Renal cortex interstitium (tissue), 11 donors: ENCODE measurements at regions not wholly inside any gene's neighbourhood (a gene's known extent, or its start where the extent isn't known, plus 50 kb on each side); places are given as distances from the start of the nearest gene placed in this dataset.

Experiments used
- DNase-seq, 11 donors: peaks; one replicate each; pipeline ENCODE4 v3.0.0-alpha.2; 2013; ENCODE audit warnings: low read depth in 9 of 11, low spot score in 4 of 11; ENCODE audit errors: extremely low read depth in 1 of 11

- DNase-seq: no peak
Observed at GRCh38 chr18:47758000-47758399, 172.5 kb downstream of the SMAD2 start.

DNA sequence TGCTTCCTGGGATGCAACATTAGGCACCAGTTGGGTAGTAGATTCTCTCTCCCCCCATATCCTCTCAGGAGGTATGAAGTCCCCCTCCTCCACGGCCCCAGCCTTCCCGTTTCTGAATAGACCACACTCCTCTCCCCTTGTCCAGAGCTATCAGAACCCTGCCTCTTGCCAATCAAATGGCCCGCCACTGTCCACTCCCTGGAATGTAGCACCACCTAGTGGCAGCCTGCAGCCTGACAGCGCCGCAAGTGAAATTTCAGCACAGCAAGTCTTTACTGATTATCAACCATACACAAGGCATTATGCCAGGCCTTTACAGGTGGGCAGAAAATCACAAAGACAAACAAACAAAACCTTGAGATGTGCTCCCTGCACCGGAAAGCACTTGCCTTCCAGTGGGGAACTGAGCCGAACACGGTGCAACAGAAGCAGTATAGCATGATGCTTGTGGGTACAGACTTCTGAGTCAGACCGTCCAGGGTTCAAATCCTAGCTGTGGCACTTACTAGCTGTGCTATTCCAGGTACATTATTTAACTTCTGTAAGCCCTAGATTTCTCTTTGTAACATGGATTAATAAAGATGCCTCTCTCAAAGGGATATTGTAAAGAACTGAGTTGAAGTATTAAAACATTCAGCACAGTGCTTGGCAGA is 174.0 kb downstream of the SMAD2 start:
- peak in 8 of 11 donors; percentile 20 to 43 (median 32) for DNase-seq

GRCh38 chr18:47755102-47755456 is 175.4 kb downstream of the SMAD2 start:
- no peak for DNase-seq

- peak in 1 of 11 donors; percentile 4 for DNase-seq
Observed at GRCh38 chr18:47754311-47755101, 176.0 kb downstream of the SMAD2 start.

DNA sequence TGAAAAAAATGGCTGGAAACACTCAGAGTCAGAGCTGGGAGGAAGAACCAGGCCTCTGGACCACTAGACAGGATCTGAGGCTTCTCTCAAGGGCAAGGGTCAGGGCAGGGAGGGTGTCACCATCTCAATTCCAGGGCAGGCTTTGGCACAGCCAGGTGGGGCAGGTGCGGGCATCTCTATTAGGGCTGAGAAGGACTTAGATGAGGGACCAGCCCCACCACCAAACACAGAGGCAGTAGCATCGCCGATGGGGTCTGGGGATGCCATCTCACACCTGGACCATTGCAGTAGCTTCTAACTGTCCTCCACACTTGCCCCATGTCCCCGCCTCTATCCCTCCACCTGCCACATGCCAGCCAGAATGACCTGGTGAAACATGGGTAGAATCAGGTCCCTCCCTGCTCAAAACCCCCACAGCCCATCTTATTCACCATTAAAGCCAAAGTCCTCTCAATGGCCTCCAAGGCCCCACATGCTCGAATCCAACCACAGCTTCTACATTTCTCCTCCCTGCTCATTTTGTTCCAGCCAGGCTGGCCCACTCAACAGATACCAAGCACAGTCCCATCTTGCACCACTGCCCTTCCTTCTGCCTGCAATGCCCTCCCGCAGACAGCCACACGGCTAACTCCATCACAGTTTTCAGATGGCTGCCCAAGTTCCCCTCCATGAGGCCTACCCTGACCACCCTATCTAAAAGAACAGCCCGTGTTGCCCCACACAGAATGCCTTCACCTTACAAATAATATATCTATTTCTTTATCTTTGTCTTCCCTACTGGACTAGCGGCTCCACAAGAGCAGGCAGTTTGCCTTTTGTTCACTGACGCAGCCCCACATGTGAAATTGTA is 177.4 kb downstream of the SMAD2 start:
- DNase-seq: no peak

GRCh38 chr18:47750889-47751423 is 179.5 kb downstream of the SMAD2 start:
- no peak for DNase-seq

DNA sequence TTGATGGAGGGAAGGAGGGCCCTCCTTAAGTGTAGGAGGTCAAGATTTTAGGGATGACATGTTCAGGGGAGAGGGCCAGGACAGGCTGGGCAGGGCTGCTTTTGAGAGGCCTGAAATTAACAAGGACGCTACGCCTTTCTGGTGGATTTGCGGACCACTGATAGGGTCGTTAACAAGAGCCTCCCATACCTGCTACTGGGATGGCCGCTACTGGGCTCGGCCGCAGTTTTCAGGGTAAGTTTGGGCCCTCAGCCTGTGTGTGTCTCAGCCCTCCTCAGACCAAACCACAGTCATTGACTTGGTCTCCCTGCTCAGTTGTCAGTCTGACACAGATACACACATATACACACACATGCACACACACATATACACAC is 180.9 kb downstream of the SMAD2 start:
- no peak for DNase-seq

DNA sequence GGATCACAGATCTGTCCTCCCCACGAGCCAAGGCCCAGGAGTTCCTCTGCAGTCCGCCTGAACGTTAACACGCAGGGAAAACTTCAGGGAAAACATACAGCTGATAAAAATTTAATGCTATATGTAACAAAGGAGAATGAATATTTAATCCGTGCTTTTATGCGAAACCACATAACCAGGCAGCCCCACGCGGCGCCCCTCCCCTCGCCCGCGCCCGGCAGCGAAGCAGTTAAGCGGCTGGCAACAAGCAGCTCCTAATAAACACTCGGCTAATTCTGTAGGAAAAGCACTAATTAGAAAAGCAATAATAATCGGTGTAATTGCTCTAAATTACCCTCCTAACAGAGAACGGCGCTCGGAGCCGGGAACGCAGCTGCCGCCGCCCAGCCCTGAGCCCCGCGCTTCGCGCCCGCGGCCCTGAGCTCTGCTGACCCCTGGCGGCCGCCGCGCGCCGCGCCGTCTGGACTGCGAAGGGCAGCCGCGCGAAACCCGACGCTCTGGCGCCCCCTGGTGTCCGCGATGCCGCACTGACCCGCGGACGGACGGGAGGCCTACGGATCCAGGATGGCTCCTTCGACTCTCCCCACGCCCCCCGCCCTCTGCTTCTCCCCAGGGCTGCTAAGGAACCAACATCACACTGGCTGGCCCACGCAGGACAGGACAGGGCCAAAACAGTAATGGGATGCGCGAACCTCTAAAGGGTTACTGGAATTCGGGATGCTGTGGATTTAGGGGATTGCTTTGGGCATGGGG is 181.4 kb downstream of the SMAD2 start:
- peak; percentile 29 to 71 (median 60) for DNase-seq

- no peak for DNase-seq
Observed at GRCh38 chr18:47748093-47748796, 182.2 kb downstream of the SMAD2 start.

DNA sequence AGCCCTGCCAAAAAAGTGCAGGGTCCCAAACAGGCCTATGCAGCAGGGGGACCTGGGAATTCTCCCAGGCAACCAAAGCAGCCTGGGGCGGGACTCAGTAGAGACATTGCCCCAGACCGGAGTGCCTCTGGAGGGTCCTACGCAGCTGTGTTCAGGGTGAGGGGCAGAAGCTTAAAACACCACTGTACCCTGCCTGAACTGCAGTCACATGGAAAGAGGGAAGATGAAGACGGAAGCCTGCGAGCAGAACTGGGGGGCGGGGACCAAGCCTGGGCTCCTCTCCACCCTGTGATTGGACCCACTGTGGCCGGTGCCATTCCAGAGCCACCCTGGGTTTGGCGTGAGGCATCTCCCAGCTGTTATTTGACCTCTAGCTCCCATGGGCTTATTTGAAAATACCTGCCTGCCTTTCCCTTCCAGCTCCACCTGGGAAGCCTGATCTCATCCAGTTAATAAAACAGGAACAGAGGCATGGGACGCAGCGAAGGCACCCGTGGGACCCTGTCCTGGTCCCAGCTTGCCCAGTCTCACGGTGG is 183.1 kb downstream of the SMAD2 start:
- no peak for DNase-seq

DNA sequence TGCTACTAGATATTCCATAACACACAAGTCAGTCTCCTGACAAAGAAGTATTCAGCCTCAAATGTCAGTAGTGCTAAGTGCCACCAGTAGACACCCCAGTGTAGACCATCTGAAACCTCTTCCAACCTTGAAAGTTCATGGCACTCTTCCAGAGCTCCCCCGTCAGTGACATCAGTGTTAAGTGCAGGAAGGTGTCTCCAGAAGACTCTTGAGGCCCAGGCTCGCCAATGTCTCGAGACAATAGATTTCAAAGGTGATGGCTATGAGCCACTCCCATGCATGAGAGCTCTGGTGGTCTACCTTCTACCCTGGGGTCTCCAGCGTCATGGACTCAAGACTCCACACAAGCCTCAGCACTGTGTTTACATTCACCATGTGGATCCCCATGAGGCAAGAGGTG is 183.8 kb downstream of the SMAD2 start:
- DNase-seq: no peak

- no peak for DNase-seq
Observed at GRCh38 chr18:47745227-47745626, 185.2 kb downstream of the SMAD2 start.

DNA sequence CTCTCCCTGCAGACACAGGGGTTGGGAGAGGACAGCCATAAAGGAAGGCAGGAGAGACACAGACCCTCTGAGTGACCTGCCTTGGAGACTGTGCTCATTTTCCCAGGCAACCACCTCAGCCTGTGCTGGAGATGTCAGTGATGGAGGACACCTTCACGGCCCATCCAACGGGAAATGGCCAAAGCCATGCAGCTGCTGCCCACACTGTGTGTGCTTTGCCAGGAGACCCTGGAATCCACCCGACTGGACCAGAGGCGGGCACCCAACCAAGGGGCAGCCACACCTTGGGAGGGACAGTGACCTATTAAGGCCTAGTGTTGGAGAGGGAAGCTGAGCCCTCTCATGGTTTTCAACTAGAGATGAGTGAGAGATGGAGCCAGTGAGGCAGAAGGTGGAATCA is 192.5 kb downstream of the SMAD2 start:
- no peak for DNase-seq

DNA sequence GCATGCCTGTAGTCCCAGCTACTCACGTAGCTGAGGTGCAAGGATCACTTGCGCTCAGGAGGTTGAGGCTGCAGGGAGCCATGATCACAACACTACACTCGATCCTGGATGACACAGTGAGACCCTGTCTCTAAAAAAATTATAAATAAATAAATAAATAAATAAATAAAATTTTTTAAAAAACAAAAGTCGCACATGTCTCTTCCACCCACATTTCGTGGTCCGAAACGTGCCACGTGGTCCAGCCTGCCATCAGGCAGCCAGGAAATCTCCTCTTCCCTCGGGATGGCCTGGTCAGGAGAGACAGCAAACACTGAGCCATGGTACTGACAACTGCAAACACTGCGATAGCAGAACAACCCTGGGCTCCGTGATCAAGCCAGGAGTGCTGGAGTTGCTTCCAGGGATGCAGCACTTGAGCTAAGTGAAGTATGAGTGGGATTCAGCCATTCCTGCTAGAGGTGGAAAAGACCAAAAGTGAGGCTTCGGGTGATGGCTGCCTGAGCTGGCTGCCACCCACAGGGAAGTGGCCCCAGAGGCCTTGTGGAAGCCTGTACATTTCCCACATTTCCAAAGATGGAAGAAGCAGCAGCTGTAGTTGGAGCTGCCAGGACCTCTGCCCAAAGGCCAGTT is 193.1 kb downstream of the SMAD2 start:
- DNase-seq: no peak

DNA sequence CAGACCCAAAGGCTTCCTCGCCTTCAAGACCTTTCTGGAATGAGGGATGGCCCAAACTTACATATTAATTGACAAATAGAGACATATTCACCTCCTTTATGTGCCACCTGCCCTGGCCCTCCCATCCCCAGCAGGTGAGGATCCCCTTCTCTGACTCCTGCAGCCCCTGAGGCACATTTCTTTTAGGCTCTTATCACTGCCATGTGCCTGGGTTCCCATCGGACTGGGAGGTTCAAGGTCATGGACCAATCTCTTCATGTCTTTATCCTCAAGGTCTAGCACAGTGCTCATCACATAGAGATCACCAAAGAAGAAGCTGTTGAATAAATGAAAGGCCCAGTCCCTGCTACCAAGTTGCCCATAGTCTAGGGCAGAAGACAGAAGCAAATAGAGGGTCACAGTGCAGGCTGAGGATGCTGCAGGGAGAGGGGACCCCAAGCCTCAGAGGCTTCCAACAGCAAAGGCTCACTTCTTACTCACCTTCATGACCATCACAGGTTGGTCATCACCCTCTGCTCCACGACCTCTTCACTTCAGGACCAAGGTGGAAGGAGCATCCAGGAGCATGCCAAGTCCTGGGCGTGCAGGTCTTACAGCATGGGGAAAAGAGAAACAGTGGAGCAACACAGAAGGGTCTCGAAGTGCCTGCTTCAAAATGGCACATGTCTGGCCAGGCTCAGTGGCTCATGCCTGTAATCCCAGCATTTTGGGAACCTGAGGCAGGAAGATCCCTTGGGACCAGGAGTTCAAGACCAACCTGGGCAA is 193.9 kb downstream of the SMAD2 start:
- DNase-seq: no peak

GRCh38 chr18:47735041-47735702 is 195.3 kb downstream of the SMAD2 start:
- DNase-seq: no peak

DNA sequence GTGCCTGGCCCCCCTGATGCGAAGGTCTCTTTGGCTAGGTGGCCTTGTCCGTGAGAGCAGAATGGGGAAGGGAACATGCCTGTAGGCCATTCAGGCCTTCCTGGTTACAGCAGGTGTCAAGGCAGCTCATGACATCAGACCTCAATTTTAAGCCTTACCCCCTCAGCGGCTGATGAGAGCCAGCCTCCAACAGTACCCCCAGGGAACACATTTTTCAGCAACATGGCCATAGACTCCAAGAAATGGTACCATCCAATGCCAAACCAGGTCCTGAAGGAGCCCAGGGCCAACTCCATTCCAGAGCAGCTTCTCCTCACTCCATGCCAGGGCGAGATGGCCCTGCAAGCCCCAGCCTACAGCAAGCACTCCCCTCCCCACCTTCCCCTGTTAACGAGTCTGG is 199.2 kb downstream of the SMAD2 start:
- DNase-seq: no peak
